Skin of body (tissue), 1 donor: ENCODE measurements at regions not wholly inside any gene's neighbourhood (a gene's known extent, or its start where the extent isn't known, plus 50 kb on each side); places are given as distances from the start of the nearest gene placed in this dataset.

Source experiments
- DNase-seq: peaks from one replicate; lab custom pipeline; 2025; lab: John Stamatoyannopoulos, UW

GRCh38 chr9:79362100-79363081 lies 209.4 kb upstream of the TLE4 start:
- no peak for DNase-seq

- no peak for DNase-seq
Measured at GRCh38 chr9:79369676-79370075, 202.1 kb upstream of the TLE4 start.

- DNase-seq, result no peak
Measured at GRCh38 chr9:79371301-79371700, 200.5 kb upstream of the TLE4 start.

- no peak for DNase-seq
Measured at GRCh38 chr9:79371948-79372555, 199.7 kb upstream of the TLE4 start.

GRCh38 chr9:79377339-79377855 lies 194.4 kb upstream of the TLE4 start:
- no peak for DNase-seq

GRCh38 chr9:79378107-79378506 lies 193.7 kb upstream of the TLE4 start:
- DNase-seq, result no peak

GRCh38 chr9:79382044-79382443 lies 189.7 kb upstream of the TLE4 start:
- DNase-seq, result no peak

- no peak for DNase-seq
Measured at GRCh38 chr9:79382458-79382857, 189.3 kb upstream of the TLE4 start.

GRCh38 chr9:79383096-79383495 lies 188.7 kb upstream of the TLE4 start:
- no peak for DNase-seq

GRCh38 chr9:79384091-79384490 lies 187.7 kb upstream of the TLE4 start:
- no peak for DNase-seq

- no peak for DNase-seq
Measured at GRCh38 chr9:79384501-79384900, 187.3 kb upstream of the TLE4 start.

GRCh38 chr9:79387101-79387835 lies 184.5 kb upstream of the TLE4 start:
- no peak for DNase-seq

- DNase-seq, result no peak
Measured at GRCh38 chr9:79390077-79390698, 181.6 kb upstream of the TLE4 start.

- DNase-seq, result no peak
Measured at GRCh38 chr9:79390781-79391770, 180.7 kb upstream of the TLE4 start.

- no peak for DNase-seq
Measured at GRCh38 chr9:79395228-79395627, 176.5 kb upstream of the TLE4 start.

GRCh38 chr9:79395755-79396154 lies 176.0 kb upstream of the TLE4 start:
- no peak for DNase-seq

GRCh38 chr9:79396168-79396567 lies 175.6 kb upstream of the TLE4 start:
- no peak for DNase-seq

GRCh38 chr9:79403495-79403894 lies 168.3 kb upstream of the TLE4 start:
- no peak for DNase-seq

- no peak for DNase-seq
Measured at GRCh38 chr9:79408200-79408599, 163.6 kb upstream of the TLE4 start.

- DNase-seq, result no peak
Measured at GRCh38 chr9:79408617-79409016, 163.1 kb upstream of the TLE4 start.
